ENCODE measurements at regions not wholly inside any gene's neighbourhood (a gene's known extent, or its start where the extent isn't known, plus 50 kb on each side); places are given as distances from the start of the nearest gene placed in this dataset.

DNA sequence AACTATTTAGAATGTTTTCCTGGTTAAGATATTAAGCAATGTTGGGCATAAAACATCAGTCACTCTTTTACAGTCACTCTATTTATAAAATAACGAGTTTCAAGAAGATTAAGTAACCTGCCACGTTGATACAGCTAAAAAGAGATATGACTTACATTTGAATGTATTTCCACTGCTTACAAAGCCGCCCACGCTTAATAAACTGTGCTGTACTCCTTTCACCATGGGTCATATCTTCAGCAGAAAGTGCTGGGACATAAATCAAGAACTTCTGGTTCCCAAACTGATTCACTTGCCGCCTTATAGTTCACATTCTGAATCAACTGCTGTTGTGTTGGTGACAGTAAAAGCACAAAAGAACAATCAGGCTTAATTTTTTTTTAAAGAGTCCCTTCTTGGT lies 666.7 kb downstream of the NCAM2 start:
- CTCF ChIA-PET = no interaction called here
- DNase-seq (ENCODE audit: low read depth, low spot score) = no peak
- POLR2A ChIA-PET = no interaction called here
- TF ChIP-seq, protein P1, sequence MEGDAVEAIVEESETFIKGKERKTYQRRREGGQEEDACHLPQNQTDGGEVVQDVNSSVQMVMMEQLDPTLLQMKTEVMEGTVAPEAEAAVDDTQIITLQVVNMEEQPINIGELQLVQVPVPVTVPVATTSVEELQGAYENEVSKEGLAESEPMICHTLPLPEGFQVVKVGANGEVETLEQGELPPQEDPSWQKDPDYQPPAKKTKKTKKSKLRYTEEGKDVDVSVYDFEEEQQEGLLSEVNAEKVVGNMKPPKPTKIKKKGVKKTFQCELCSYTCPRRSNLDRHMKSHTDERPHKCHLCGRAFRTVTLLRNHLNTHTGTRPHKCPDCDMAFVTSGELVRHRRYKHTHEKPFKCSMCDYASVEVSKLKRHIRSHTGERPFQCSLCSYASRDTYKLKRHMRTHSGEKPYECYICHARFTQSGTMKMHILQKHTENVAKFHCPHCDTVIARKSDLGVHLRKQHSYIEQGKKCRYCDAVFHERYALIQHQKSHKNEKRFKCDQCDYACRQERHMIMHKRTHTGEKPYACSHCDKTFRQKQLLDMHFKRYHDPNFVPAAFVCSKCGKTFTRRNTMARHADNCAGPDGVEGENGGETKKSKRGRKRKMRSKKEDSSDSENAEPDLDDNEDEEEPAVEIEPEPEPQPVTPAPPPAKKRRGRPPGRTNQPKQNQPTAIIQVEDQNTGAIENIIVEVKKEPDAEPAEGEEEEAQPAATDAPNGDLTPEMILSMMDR (IDR thresholded peaks at IDR 0.05; ENCODE audit: low read depth, low read length) = no peak
- no peaks in the 10 kb centered on the region for H3K9me3 ChIP-seq (ENCODE audit: control insufficient read depth, insufficient read depth, low read length)
- H3K27ac ChIP-seq (ENCODE audit: low read depth, low read length) = no peak overlapping the region
- no peaks in the 10 kb centered on the region for H3K27me3 ChIP-seq (ENCODE audit: control insufficient read depth, insufficient read depth, low read length)
- H3K4me3 ChIP-seq (ENCODE audit: low read depth, low read length) = no peak overlapping the region

DNA sequence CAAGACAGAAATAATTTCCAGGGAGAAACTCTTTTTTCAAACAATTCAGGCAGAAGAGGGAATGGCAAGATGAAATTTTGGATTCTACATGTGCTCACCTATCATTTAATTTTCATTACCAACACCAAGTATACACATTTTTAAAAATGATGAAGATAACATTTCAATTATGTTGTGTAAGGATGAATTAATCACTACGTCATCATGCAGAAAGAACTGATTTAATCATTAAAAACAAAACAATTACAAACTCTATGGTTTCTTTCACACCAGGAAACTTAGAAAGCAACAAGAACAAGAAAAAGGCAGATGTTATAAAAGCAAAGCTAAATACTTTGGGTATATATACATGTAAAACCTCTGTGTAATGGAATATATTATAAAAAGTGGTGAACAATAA lies 668.5 kb downstream of the NCAM2 start:
- Histone ChIP-seq H3K4me3 (ENCODE audit: low read depth, low read length) (no peak overlapping the region), H3K27ac (ENCODE audit: low read depth, low read length) (no peak overlapping the region), H3K27me3 (ENCODE audit: control insufficient read depth, insufficient read depth, low read length) (no peaks in the 10 kb centered on the region), H3K9me3 (ENCODE audit: control insufficient read depth, insufficient read depth, low read length) (no peaks in the 10 kb centered on the region)
- DNase-seq (ENCODE audit: low read depth, low spot score) = no peak
- CTCF ChIA-PET = no interaction called here
- POLR2A ChIA-PET = no interaction called here
- TF ChIP-seq, protein P1 (IDR thresholded peaks at IDR 0.05; ENCODE audit: low read depth, low read length) = no peak

GRCh38 chr21:21668198-21668597 lies 670.0 kb downstream of the NCAM2 start:
- TF ChIP-seq, protein P1 (IDR thresholded peaks at IDR 0.05; ENCODE audit: low read depth, low read length) = no peak
- Histone ChIP-seq H3K9me3 (ENCODE audit: control insufficient read depth, insufficient read depth, low read length) (no peaks in the 10 kb centered on the region), H3K4me3 (ENCODE audit: low read depth, low read length) (no peak overlapping the region), H3K27me3 (ENCODE audit: control insufficient read depth, insufficient read depth, low read length) (no peaks in the 10 kb centered on the region), H3K27ac (ENCODE audit: low read depth, low read length) (no peak overlapping the region)
- CTCF ChIA-PET = interaction anchor here (1.1 kb wide), 1 partner anchor 254 kb away, joined by 3 read pairs; no protein-coding TSS in a partner anchor
- no peak for DNase-seq (ENCODE audit: low read depth, low spot score)
- POLR2A ChIA-PET = no interaction called here

DNA sequence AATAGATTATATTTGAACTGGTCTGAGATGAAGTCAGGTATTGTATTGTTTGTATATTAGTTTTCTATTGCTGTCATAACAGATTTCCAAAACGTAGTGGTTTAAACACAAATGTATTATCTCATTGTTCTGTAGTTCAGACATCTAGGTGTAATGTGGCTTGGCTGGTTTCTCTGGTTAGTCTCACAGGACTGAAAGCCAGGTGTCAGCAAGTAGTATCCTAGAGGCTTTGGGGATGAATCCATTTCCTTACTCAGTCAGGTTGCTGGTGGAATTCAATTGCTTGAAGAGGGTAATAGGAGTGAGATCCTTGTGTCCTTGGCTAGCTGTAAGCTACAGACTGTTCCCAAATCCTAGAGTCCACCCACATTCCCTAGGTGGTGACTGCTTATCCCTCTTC lies 675.8 kb downstream of the NCAM2 start:
- ChIA-PET CTCF (no interaction called here), POLR2A (no interaction called here)
- no peak for DNase-seq (ENCODE audit: low read depth, low spot score)
- Histone ChIP-seq H3K9me3 (ENCODE audit: control insufficient read depth, insufficient read depth, low read length) (no peaks in the 10 kb centered on the region), H3K27me3 (ENCODE audit: control insufficient read depth, insufficient read depth, low read length) (no peaks in the 10 kb centered on the region), H3K27ac (ENCODE audit: low read depth, low read length) (no peak overlapping the region), H3K4me3 (ENCODE audit: low read depth, low read length) (no peak overlapping the region)
- TF ChIP-seq, protein P1 (IDR thresholded peaks at IDR 0.05; ENCODE audit: low read depth, low read length) = no peak

DNA sequence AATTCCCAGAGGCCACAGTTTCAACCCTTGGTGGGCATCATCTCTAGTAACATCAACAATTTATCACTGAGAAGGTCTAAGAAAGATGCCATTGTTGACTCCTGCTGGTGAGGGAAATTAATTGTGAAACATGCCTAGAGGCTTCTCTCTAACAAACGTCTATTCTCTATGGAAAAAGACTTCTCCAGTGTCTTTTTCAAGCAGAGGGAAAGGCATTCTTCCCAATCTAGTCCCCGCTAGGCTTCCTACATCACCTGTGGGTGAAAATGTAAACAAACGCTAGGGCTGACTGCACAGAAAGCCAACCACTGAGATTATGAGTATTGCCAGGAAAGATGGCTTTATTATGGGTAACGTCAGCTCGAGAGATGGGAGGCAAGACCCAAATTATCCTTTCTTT lies 677.4 kb downstream of the NCAM2 start:
- Histone ChIP-seq H3K9me3 (ENCODE audit: control insufficient read depth, insufficient read depth, low read length) (no peaks in the 10 kb centered on the region), H3K27me3 (ENCODE audit: control insufficient read depth, insufficient read depth, low read length) (no peaks in the 10 kb centered on the region), H3K4me3 (ENCODE audit: low read depth, low read length) (no peak overlapping the region), H3K27ac (ENCODE audit: low read depth, low read length) (no peak overlapping the region)
- TF ChIP-seq, protein P1 (IDR thresholded peaks at IDR 0.05; ENCODE audit: low read depth, low read length) = no peak
- POLR2A ChIA-PET = no interaction called here
- CTCF ChIA-PET = no interaction called here
- no peak for DNase-seq (ENCODE audit: low read depth, low spot score)

All from AG04450 (cell line).